Skeletal muscle tissue (tissue), 3 donors: ENCODE measurements at regions not wholly inside any gene's neighbourhood (a gene's known extent, or its start where the extent isn't known, plus 50 kb on each side); places are given as distances from the start of the nearest gene placed in this dataset.

Source experiments
- H3K27ac ChIP-seq: one replicate; pipeline ENCODE4 v1.7.0; 2013; ENCODE audit warnings: mild to moderate bottlenecking, low read depth, low read length, inconsistent platforms
- H3K27me3 ChIP-seq, 3 donors: one replicate each; pipeline ENCODE4 v1.7.0; 2013; ENCODE audit warnings: low read length in 3 of 3; ENCODE audit not compliant: control insufficient read depth in 3 of 3, insufficient read depth in 3 of 3
- H3K36me3 ChIP-seq, 3 donors: one replicate each; pipeline ENCODE4 v1.7.0; 2013; ENCODE audit warnings: low read length in 3 of 3; ENCODE audit not compliant: control insufficient read depth in 3 of 3, insufficient read depth in 3 of 3
- H3K4me1 ChIP-seq, 3 donors: one replicate each; pipeline ENCODE4 v1.7.0; 2013; ENCODE audit warnings: low read length in 3 of 3, mild to moderate bottlenecking in 3 of 3; ENCODE audit not compliant: control insufficient read depth in 3 of 3, insufficient read depth in 3 of 3
- H3K4me3 ChIP-seq, 3 donors: one replicate each; pipeline ENCODE4 v1.7.0; 2013; ENCODE audit warnings: low read length in 3 of 3
- H3K9ac ChIP-seq, 3 donors: one replicate each; pipeline ENCODE4 v1.7.0; 2013; ENCODE audit warnings: low read length in 3 of 3, mild to moderate bottlenecking in 3 of 3, moderate library complexity in 2 of 3, low read depth in 1 of 3
- H3K9me3 ChIP-seq, 3 donors: one replicate each; pipeline ENCODE4 v1.7.0; 2013; ENCODE audit warnings: low read length in 3 of 3; ENCODE audit not compliant: control insufficient read depth in 3 of 3
- donor health status: Osteomylitis.

DNA sequence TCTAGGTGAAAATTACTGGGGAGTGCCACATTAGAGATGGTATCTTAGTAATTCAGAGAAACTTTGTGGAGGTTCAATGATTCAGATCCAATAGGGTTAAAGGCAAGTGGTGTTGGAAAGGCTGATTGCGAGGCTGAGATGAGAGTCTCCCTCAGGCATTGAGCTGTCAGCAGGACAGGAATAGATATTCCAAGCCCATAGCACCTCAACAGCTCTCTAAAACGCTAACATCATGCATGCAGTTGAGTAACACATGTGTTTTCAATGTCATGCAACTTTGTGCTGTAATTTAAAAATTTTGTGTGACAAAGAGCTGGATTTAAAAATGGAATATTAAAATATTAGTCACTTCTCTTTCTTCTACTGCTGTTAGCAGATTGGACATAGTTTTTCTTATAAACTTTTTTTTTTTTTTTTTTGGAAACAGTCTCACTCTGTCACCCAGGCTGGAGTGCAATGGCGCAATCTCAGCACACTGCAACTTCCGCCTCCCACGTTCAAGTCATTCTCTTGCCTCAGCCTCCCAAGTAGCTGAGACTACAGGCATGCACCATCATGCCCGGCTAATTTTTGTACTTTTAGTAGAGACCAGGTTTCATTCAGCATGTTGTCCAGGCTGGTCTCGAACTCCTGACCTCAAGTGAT, 173.5 kb upstream of the C1QTNF7 start:
- H3K9ac ChIP-seq: no peak overlapping the region
- no peak overlapping the region for H3K27ac ChIP-seq
- no peaks in the 10 kb centered on the region for H3K36me3 ChIP-seq
- H3K4me1 ChIP-seq: no peaks in the 10 kb centered on the region
- no peak overlapping the region for H3K4me3 ChIP-seq
- no peaks in the 10 kb centered on the region for H3K9me3 ChIP-seq
- no peaks in the 10 kb centered on the region for H3K27me3 ChIP-seq

DNA sequence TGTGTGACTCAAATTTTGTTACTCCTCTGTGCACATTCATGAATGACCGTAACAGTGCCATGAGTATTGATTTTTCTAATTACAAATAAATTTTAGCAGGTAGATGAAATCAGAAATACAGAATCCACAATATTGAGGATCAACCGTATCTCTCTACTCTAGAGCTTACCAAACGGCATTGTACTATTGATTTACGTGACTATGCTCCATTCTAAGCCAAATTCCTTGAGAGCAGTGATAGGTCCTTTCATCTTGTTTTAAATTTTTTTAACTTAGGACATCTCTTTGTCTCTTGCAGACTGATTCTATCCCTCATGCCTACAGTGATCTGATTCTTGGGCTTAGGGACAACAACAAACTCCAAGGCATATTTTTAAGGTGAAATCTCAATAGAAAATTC, 172.3 kb upstream of the C1QTNF7 start:
- H3K36me3 ChIP-seq: no peaks in the 10 kb centered on the region
- no peaks in the 10 kb centered on the region for H3K9me3 ChIP-seq
- H3K27ac ChIP-seq: no peak overlapping the region
- H3K4me1 ChIP-seq: no peaks in the 10 kb centered on the region
- no peaks in the 10 kb centered on the region for H3K27me3 ChIP-seq
- H3K9ac ChIP-seq: no peak overlapping the region
- no peak overlapping the region for H3K4me3 ChIP-seq

DNA sequence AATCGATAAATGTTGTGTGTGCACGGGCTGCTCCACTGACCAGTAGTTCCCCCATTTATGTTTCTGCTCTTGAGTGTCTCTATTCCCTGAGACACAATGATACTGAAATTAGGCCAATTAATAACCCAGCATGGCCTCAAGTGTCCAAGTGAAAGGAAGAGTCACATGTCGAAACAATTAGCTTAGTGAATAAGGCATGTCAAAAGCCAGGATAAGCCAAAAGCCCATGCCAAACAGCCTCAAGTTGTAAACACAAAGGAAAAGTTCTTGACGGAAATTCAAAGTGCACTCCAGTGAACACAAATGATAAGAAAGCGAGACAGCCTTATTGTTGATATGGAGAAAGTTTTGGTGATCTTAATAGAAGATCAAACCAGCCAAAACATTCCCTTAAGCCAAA, 167.1 kb upstream of the C1QTNF7 start:
- H3K36me3 ChIP-seq: no peaks in the 10 kb centered on the region
- no peaks in the 10 kb centered on the region for H3K27me3 ChIP-seq
- no peak overlapping the region for H3K9ac ChIP-seq
- no peaks in the 10 kb centered on the region for H3K4me1 ChIP-seq
- H3K9me3 ChIP-seq: no peaks in the 10 kb centered on the region
- H3K27ac ChIP-seq: no peak overlapping the region
- H3K4me3 ChIP-seq: no peak overlapping the region

DNA sequence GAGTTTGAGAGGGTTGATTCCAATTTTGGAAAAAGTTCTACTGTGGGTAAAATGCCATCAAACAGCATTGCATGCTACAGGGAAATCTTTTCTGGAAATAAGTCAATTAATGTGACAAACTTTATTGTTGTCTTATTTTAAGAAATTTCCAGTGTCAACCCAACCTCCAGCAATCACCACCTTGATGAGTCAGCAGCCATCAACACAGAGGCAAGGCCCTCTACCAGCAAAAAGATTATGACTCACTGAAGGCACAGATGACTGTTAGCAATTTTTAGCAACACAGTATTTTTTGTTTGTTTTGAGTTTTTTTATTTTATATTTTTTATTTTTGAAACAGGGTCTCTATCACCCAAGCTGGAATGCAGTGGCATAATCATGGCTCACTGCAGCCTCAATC, 165.4 kb upstream of the C1QTNF7 start:
- H3K4me3 ChIP-seq: no peak overlapping the region
- H3K36me3 ChIP-seq: no peaks in the 10 kb centered on the region
- no peak overlapping the region for H3K9ac ChIP-seq
- H3K4me1 ChIP-seq: no peaks in the 10 kb centered on the region
- no peaks in the 10 kb centered on the region for H3K27me3 ChIP-seq
- H3K9me3 ChIP-seq: no peaks in the 10 kb centered on the region
- no peak overlapping the region for H3K27ac ChIP-seq

DNA sequence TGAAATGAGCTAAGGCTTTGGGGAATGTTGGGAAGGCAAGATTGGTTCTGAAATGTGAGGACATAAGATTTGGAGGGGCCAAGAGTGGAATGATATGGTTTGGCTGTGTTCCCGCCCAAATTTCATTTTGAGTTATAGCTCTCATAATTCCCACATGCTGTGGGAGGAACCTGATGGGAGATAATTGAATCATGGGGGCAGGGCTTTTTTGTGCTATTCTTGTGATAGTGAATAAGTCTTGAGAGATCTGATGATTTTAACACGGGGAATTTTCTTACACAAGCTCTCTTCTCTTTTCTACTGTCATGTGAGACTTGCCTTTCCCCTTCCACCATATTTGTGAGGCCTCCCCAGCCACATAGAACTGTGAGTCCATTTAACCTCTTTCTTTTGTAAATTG, 157.6 kb upstream of the C1QTNF7 start:
- Histone ChIP-seq H3K27me3 (no peaks in the 10 kb centered on the region), H3K9ac (no peak overlapping the region), H3K9me3 (no peaks in the 10 kb centered on the region), H3K4me1 (no peaks in the 10 kb centered on the region), H3K27ac (no peak overlapping the region), H3K4me3 (no peak overlapping the region), H3K36me3 (no peaks in the 10 kb centered on the region)

DNA sequence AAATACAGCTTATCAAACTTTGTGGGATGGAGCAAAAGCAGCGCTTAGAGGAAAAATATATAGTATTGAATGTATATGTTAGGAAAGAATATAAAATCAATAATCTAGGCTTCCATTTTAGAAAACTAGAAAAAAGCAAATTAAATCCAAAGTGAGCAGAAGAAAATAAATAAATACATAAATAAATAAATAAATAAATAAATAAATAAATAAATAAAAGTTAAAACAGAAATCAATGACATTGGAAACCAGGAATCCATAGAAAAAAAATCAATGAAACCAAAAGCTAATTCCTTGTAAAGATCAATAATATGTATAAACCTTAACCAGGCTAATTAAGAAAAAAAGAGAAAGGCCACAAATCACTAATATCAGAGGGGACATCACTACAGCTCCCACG, 141.8 kb upstream of the C1QTNF7 start:
- Histone ChIP-seq H3K27ac (no peak overlapping the region), H3K36me3 (no peaks in the 10 kb centered on the region), H3K9me3 (no peaks in the 10 kb centered on the region), H3K4me3 (no peak overlapping the region), H3K9ac (no peak overlapping the region), H3K4me1 (no peaks in the 10 kb centered on the region), H3K27me3 (no peaks in the 10 kb centered on the region)

DNA sequence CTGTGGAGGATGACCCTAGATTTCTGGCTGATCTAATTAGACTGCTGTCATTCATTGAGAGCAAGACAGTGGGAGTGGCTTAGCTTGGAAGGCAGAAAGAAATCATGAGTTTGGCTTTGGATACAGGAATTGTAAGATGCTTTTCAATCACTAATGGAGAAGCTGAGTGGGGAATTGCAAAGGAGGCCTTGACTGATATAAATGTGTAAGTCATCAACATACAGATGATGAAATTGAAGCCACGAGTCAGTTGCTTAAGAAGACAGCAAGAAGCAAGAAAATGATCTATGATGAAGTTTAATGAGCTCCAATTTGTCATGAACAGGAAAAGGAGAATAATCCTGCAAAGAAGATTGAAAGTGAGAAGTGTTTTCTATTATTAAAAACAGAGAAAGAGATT, 136.7 kb upstream of the C1QTNF7 start:
- Histone ChIP-seq H3K4me3 (no peak overlapping the region), H3K27me3 (no peaks in the 10 kb centered on the region), H3K9ac (no peak overlapping the region), H3K9me3 (no peaks in the 10 kb centered on the region), H3K36me3 (no peaks in the 10 kb centered on the region), H3K27ac (no peak overlapping the region), H3K4me1 (no peaks in the 10 kb centered on the region)

DNA sequence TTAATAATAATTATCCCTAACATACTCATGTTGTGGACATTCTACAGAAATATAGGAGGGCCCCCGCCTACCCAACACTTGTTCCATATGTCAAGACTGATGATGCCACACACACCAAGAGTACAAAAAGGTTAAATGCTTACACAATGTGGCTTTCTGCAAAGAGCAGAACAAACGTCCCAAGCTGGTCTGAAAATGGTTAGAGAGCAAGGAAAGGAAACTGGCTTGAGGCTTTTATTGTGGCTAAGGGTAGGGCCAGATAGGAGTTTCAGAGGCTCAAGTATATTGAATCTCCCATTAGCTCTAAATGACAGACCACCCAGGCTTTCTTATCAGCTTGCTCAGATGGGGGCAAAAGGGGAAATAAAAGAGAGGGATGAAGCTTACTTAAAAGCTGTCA, 134.1 kb upstream of the C1QTNF7 start:
- Histone ChIP-seq H3K36me3 (no peaks in the 10 kb centered on the region), H3K4me1 (peaks cover 0 to 3% (median 0%) of the 10 kb centered on the region in 3 donors), H3K9ac (no peak overlapping the region), H3K27me3 (no peaks in the 10 kb centered on the region), H3K9me3 (no peaks in the 10 kb centered on the region), H3K4me3 (no peak overlapping the region), H3K27ac (no peak overlapping the region)

DNA sequence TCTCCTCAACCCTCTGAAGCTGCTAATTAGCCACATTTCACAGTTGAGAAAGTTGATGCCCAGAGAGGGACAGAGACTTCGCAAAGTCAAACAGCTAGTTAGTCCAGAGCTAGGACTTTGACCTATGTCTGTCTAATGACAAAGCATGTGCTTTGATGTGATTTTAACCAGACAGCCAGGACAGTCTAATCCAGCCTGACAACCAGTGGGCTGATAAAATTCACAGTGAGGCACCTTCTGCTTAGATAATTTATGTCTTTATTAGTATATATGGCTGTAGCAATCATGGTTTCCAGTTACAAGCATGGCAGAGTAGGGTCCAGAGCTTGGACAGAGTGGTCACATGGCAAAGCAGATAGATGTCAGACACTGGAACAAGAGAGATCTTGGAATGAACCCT, 133.6 kb upstream of the C1QTNF7 start:
- H3K4me1 ChIP-seq: peaks cover 0 to 3% (median 0%) of the 10 kb centered on the region in 3 donors

DNA sequence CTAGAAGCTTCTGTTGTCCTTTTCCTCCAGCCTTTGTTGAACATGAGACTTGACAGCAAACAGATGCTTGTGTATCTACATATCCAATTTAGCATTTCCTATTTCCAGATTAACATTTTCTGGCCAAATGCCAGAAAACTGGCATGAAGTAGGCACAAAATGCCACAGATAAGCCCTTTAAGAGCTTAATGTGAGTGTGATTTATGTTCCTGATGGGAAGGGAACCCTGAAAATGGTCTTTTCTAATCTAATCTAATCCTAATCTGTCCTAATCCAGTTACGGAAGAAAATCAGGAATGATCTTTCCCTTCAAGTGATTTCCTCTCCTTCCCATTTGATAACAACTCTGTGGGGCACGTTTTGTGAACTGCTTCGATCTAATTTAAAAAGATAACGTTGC, 133.0 kb upstream of the C1QTNF7 start:
- Histone ChIP-seq H3K9ac (no peak overlapping the region), H3K36me3 (no peaks in the 10 kb centered on the region), H3K4me3 (no peak overlapping the region), H3K9me3 (no peaks in the 10 kb centered on the region), H3K4me1 (peaks cover 0 to 3% (median 0%) of the 10 kb centered on the region in 3 donors), H3K27ac (no peak overlapping the region), H3K27me3 (no peaks in the 10 kb centered on the region)

More for the DNA sequence above, 133.6 kb upstream of the C1QTNF7 start:
- no peaks in the 10 kb centered on the region for H3K27me3 ChIP-seq
- no peaks in the 10 kb centered on the region for H3K36me3 ChIP-seq
- no peak overlapping the region for H3K4me3 ChIP-seq
- H3K9ac ChIP-seq: no peak overlapping the region
- H3K27ac ChIP-seq: no peak overlapping the region
- H3K9me3 ChIP-seq: no peaks in the 10 kb centered on the region
